Hepatocyte (in vitro differentiated cells): ENCODE measurements at regions not wholly inside any gene's neighbourhood (a gene's known extent, or its start where the extent isn't known, plus 50 kb on each side); places are given as distances from the start of the nearest gene placed in this dataset.
A peak's percentile ranks its signal among the peaks of the same experiment; 100 is the strongest.

ENCODE experiments used
- DNase-seq: peaks from one replicate; pipeline ENCODE4 v3.0.0-alpha.2; 2016; ENCODE audit warnings: low spot score
- H2AFZ ChIP-seq: fragments of 200-600 bp; sonication (generic); 2 replicates; pipeline ENCODE4 v1.6.0; 2016; ENCODE audit warnings: antibody characterized with exemption, mild to moderate bottlenecking
- H3K27ac ChIP-seq: fragments of 200-600 bp; sonication (generic); 2 replicates; pipeline ENCODE4 v1.5.1; 2016; ENCODE audit warnings: mild to moderate bottlenecking
- H3K27me3 ChIP-seq: fragments of 200-600 bp; sonication (generic); 2 replicates; pipeline ENCODE4 v1.6.1; 2016
- H3K36me3 ChIP-seq: fragments of 200-600 bp; sonication (generic); replicated peaks from 2 replicates; pipeline ENCODE4 v1.5.1; 2016; ENCODE audit warnings: low read depth; ENCODE audit not compliant: insufficient read depth
- H3K4me1 ChIP-seq: fragments of 200-600 bp; sonication (generic); 2 replicates; pipeline ENCODE4 v1.5.1; 2016; ENCODE audit warnings: mild to moderate bottlenecking, moderate library complexity; ENCODE audit not compliant: insufficient read depth
- H3K4me2 ChIP-seq: fragments of 200-600 bp; sonication (generic); 2 replicates; pipeline ENCODE4 v1.6.0; 2016
- H3K4me3 ChIP-seq: fragments of 200-600 bp; sonication (generic); 2 replicates; pipeline ENCODE4 v1.5.1; 2016; ENCODE audit warnings: mild to moderate bottlenecking
- H3K79me2 ChIP-seq: fragments of 200-600 bp; sonication (generic); 2 replicates; pipeline ENCODE4 v1.6.0; 2017; ENCODE audit warnings: mild to moderate bottlenecking
- H3K9me2 ChIP-seq: fragments of 200-600 bp; sonication (generic); replicated peaks from 2 replicates; pipeline ENCODE4 v1.6.0; 2017; ENCODE audit warnings: mild to moderate bottlenecking; ENCODE audit not compliant: insufficient read depth
- H3K9me3 ChIP-seq: fragments of 200-600 bp; sonication (generic); 2 replicates; pipeline ENCODE4 v1.5.1; 2016; ENCODE audit warnings: low read depth, mild to moderate bottlenecking
- H4K20me1 ChIP-seq: fragments of 200-600 bp; sonication (generic); 2 replicates; pipeline ENCODE4 v1.6.0; 2016; ENCODE audit warnings: mild to moderate bottlenecking; ENCODE audit not compliant: insufficient read depth, poor library complexity, severe bottlenecking
- CTCF ChIP-seq: fragments of 200-600 bp; sonication (generic); IDR thresholded peaks from 2 replicates; pipeline ENCODE4 v1.5.1; 2016; ENCODE audit warnings: antibody characterized with exemption, mild to moderate bottlenecking; ENCODE audit not compliant: poor library complexity
- EZH2 ChIP-seq: fragments of 200-600 bp; sonication (generic); IDR thresholded peaks from 2 replicates; pipeline ENCODE4 v1.6.1; 2016; ENCODE audit warnings: antibody characterized with exemption, mild to moderate bottlenecking, borderline replicate concordance
- EZH2phosphoT487 ChIP-seq: fragments of 200-600 bp; sonication (generic); IDR thresholded peaks from one replicate; pipeline ENCODE4 v1.6.1; 2018; ENCODE audit warnings: antibody characterized with exemption, mild to moderate bottlenecking, low read depth, moderate library complexity; ENCODE audit not compliant: unreplicated experiment, severe bottlenecking
- WGBS: methylation state at CpG from one replicate; pipeline ENCODE4 v1.1.6; 2016; ENCODE audit warnings: low lambda C conversion rate; ENCODE audit errors: missing lambda C conversion rate; 5-methylcytosine and 5-hydroxymethylcytosine counted together

DNA sequence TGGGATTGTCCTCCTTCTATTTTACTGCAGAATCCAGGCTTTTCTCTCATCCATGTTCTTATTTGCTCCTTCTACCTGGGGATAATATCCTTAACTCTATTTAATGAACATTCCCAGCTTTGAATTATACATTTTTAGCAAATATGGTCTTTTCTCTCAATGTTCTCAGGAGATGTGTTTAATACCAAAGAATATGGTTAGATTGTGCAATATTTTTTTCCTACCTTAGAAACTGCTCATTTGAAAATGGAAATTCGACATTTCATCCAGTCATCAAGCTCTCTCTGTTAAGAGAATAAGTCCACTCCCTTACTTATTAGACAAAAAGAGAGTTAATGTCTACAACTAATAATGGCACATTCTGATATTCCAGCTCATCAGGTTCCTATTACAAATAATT lies 160.4 kb upstream of the GULP1 start:
- Histone ChIP-seq H3K9me3 (no peaks in the 10 kb centered on the region), H3K4me2 (no peak overlapping the region), H2AFZ (no peak overlapping the region), H3K9me2 (no peaks in the 10 kb centered on the region), H3K36me3 (no peaks in the 10 kb centered on the region), H3K27me3 (no peaks in the 10 kb centered on the region), H3K4me1 (no peaks in the 10 kb centered on the region), H3K79me2 (no peaks in the 10 kb centered on the region), H3K27ac (no peak overlapping the region), H3K4me3 (no peak overlapping the region), H4K20me1 (no peaks in the 10 kb centered on the region)
- DNase-seq = no peak
- 76% methylated on average over 1 of the region's 1 CpG for WGBS
- TF ChIP-seq EZH2phosphoT487 = no peak
- TF ChIP-seq EZH2 = no peak
- no peak for TF ChIP-seq CTCF

DNA sequence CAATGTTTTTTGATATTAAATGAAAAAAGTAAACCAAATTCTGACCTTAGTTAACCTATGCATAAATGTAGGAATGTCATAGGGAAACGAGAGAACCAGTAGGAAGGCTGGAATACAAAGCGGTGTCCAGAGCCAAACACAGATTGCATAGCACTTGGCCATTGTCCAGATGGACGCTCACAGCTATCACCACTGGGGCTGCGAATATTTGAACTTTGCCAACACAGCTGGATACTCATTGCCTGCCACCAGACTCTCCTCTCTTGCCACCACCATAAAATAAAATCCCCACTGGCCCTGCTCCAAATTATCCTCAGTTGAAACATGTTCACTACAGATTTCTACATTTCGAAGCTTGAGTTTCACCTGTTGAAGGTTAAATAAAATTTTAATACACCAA lies 159.3 kb upstream of the GULP1 start:
- Histone ChIP-seq H3K9me2 (no peaks in the 10 kb centered on the region), H2AFZ (no peak overlapping the region), H3K36me3 (no peaks in the 10 kb centered on the region), H3K4me1 (no peaks in the 10 kb centered on the region), H3K4me2 (no peak overlapping the region), H3K27ac (no peak overlapping the region), H3K9me3 (no peaks in the 10 kb centered on the region), H3K4me3 (no peak overlapping the region), H3K27me3 (no peaks in the 10 kb centered on the region), H4K20me1 (no peaks in the 10 kb centered on the region), H3K79me2 (no peaks in the 10 kb centered on the region)
- TF ChIP-seq EZH2phosphoT487 = no peak
- no peak for TF ChIP-seq EZH2
- no peak for TF ChIP-seq CTCF
- WGBS = 80% methylated on average over 5 of the region's 5 CpGs
- peak; percentile 10 for DNase-seq

DNA sequence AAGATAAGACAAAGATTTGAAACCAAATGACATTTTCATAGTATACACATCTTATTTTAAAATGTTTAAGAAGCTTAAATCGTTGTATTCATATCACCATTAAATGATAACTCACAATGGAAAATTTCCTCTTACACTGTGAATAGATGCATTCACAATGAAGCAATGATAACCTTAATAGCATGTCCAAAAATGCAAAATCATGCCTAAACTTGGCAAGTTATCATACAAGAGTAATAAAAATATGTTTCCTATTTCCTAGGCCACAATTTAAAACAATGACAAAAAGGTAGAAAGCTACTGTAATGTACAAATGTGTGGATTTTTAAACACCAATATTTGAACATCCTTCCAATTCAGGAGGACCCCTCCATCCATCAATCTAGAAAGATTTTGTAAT lies 157.4 kb upstream of the GULP1 start:
- Histone ChIP-seq H4K20me1 (no peaks in the 10 kb centered on the region), H3K4me3 (no peak overlapping the region), H3K27me3 (no peaks in the 10 kb centered on the region), H3K9me3 (no peaks in the 10 kb centered on the region), H3K4me2 (no peak overlapping the region), H3K4me1 (no peaks in the 10 kb centered on the region), H3K79me2 (no peaks in the 10 kb centered on the region), H3K9me2 (no peaks in the 10 kb centered on the region), H3K36me3 (no peaks in the 10 kb centered on the region), H2AFZ (no peak overlapping the region), H3K27ac (no peak overlapping the region)
- no peak for DNase-seq
- TF ChIP-seq CTCF (no peak), EZH2phosphoT487 (no peak), EZH2 (no peak)
- 86% methylated on average over 1 of the region's 1 CpG for WGBS

- H3K79me2 ChIP-seq = no peaks in the 10 kb centered on the region
- H3K27ac ChIP-seq = no peak overlapping the region
- no peaks in the 10 kb centered on the region for H4K20me1 ChIP-seq
- no peaks in the 10 kb centered on the region for H3K36me3 ChIP-seq
- no peak overlapping the region for H2AFZ ChIP-seq
- no peak for TF ChIP-seq EZH2
- TF ChIP-seq EZH2phosphoT487 = no peak
- TF ChIP-seq CTCF = no peak
- H3K4me1 ChIP-seq = no peaks in the 10 kb centered on the region
- H3K4me2 ChIP-seq = no peak overlapping the region
- no peak for DNase-seq
- H3K9me2 ChIP-seq = no peaks in the 10 kb centered on the region
- H3K4me3 ChIP-seq = no peak overlapping the region
- no peaks in the 10 kb centered on the region for H3K9me3 ChIP-seq
- H3K27me3 ChIP-seq = no peaks in the 10 kb centered on the region
Measured at GRCh38 chr2:188138313-188138712, 153.4 kb upstream of the GULP1 start.
